Fibroblast of lung (primary cell): ENCODE measurements at regions not wholly inside any gene's neighbourhood (a gene's known extent, or its start where the extent isn't known, plus 50 kb on each side); places are given as distances from the start of the nearest gene placed in this dataset.

Experiments used
- CTCF ChIP-seq, 2 donors: IDR thresholded peaks in 1 of 2; conservative IDR thresholded peaks in 1 of 2; 1 replicate in 1 of 2; 2 replicates in 1 of 2; pipeline ENCODE4 v1.5.1; 2011 to 2012; ENCODE audit warnings: low read length in 2 of 2, control low read depth in 1 of 2, inconsistent platforms in 1 of 2, low read depth in 1 of 2, mild to moderate bottlenecking in 1 of 2
- EZH2 ChIP-seq: IDR thresholded peaks from 2 replicates; pipeline ENCODE4 v1.5.1; 2012; ENCODE audit warnings: low read length, control low read depth, mild to moderate bottlenecking; ENCODE audit errors: missing control alignments

- TF ChIP-seq CTCF (conservative IDR thresholded peaks at IDR 0.05 in 1 of 2, IDR thresholded peaks at IDR 0.05 in 1 of 2; ENCODE audit: low read depth in 1 of 2, low read length in 2 of 2), result no peak
- TF ChIP-seq EZH2, result no peak
These were observed 113.1 kb downstream of the PDCL3 start for GRCh38 chr2:100675855-100676254.
